HCT116 (cell line): ENCODE measurements at regions not wholly inside any gene's neighbourhood (a gene's known extent, or its start where the extent isn't known, plus 50 kb on each side); places are given as distances from the start of the nearest gene placed in this dataset.

ENCODE experiments used
- ATAC-seq: fragments of 200-7000 bp; cut with Tn5 transposase; 2 replicates; pipeline ENCODE4 v1.9.1; 2020; ENCODE audit warnings: mild to moderate bottlenecking, moderate library complexity
- BruUV-seq: library from RNA; stranded (reverse); fragments of 400-500 nt; replicated peaks from 2 replicates; lab custom pipeline; 2021; lab: Mats Ljungman, UMichigan
- CTCF ChIA-PET: fragments of 300-600 bp; sonication (Branson Sonifier 250); formaldehyde crosslinking; loops from one replicate; lab custom pipeline; 2021; ENCODE audit warnings: antibody characterized with exemption; lab: Charles Lee
- POLR2A ChIA-PET: fragments of 300-600, 350-600 bp; sonication (Branson Sonifier 250); formaldehyde crosslinking; loops from one replicate; lab custom pipeline; 2021; ENCODE audit warnings: antibody characterized with exemption; lab: Charles Lee
- RAD21 ChIA-PET, 2 experiments: fragments of 300-600 bp; sonication (Branson Sonifier 250); formaldehyde crosslinking; loops; one replicate each; lab custom pipeline; 2023; ENCODE audit warnings: low total read pairs in 2 of 2; ENCODE audit not compliant: uncharacterized antibody in 2 of 2, unreplicated experiment in 2 of 2, low non-redundant PET in 1 of 2; lab: Charles Lee
- DNase-seq: peaks from one replicate; pipeline ENCODE4 v3.0.0-alpha.2; 2010; ENCODE audit warnings: low read depth, low spot score
- H2AFZ ChIP-seq: fragments of 200-600 bp; shearing (Covaris generic), sonication (generic); 2 replicates; pipeline ENCODE4 v1.6.1; 2017; ENCODE audit warnings: low read depth, mixed run types, mixed read lengths, antibody characterized with exemption, low read length; ENCODE audit not compliant: poor library complexity, severe bottlenecking
- H3K27ac ChIP-seq: 2 replicates; pipeline ENCODE4 v1.5.1; 2012; ENCODE audit warnings: low read depth, low read length
- H3K27me3 ChIP-seq: fragments of 200-600 bp; sonication (generic); 2 replicates; pipeline ENCODE4 v1.6.1; 2016; ENCODE audit warnings: mixed run types, low read length, mixed read lengths; ENCODE audit not compliant: insufficient read depth
- H3K36me3 ChIP-seq, 2 experiments: fragments of 200-500 bp in 1 of 2; fragments of 200-600 bp in 1 of 2; sonication (Bioruptor generic) in 1 of 2; sonication (generic) in 1 of 2; 2 replicates each; pipeline versions ENCODE4 v1.5.1 to v1.6.1; 2014 to 2016; ENCODE audit warnings: low read length in 2 of 2, inconsistent platforms in 1 of 2, mixed read lengths in 1 of 2, mixed run types in 1 of 2; ENCODE audit not compliant: insufficient read depth in 2 of 2, control insufficient read depth in 1 of 2
- H3K4me1 ChIP-seq, 2 experiments: fragments of 200-600 bp in 1 of 2; sonication (generic) in 1 of 2; 2 replicates each; pipeline versions ENCODE4 v1.5.1 to v1.6.1; 2012 to 2017; ENCODE audit warnings: low read length in 2 of 2, inconsistent platforms in 1 of 2, mild to moderate bottlenecking in 1 of 2, mixed read lengths in 1 of 2, mixed run types in 1 of 2, moderate library complexity in 1 of 2; ENCODE audit not compliant: insufficient read depth in 2 of 2, control insufficient read depth in 1 of 2
- H3K4me2 ChIP-seq: fragments of 200-600 bp; sonication (generic); 2 replicates; pipeline ENCODE4 v1.6.1; 2017; ENCODE audit warnings: mixed run types, low read length, mixed read lengths
- H3K4me3 ChIP-seq, 2 experiments: fragments of 200-600 bp in 1 of 2; sonication (generic) in 1 of 2; replicated peaks in 1 of 2; 2 replicates each; pipeline ENCODE4 v1.5.1; 2011 to 2016; ENCODE audit warnings: low read length in 2 of 2, control low read depth in 1 of 2, low read depth in 1 of 2, mild to moderate bottlenecking in 1 of 2, mixed read lengths in 1 of 2, mixed run types in 1 of 2
- H3K79me2 ChIP-seq: fragments of 200-600 bp; sonication (generic); 2 replicates; pipeline ENCODE4 v1.6.1; 2017; ENCODE audit warnings: mild to moderate bottlenecking, mixed run types, low read length, moderate library complexity, mixed read lengths; ENCODE audit not compliant: insufficient read depth
- H3K9ac ChIP-seq: fragments of 200-600 bp; sonication (generic); 2 replicates; pipeline ENCODE4 v1.6.1; 2016; ENCODE audit warnings: low read length, mixed read lengths
- H3K9me2 ChIP-seq: fragments of 200-600 bp; sonication (generic), shearing (Covaris generic); 2 replicates; pipeline ENCODE4 v1.6.1; 2017; ENCODE audit warnings: mixed run types, mild to moderate bottlenecking, moderate library complexity; ENCODE audit not compliant: insufficient read depth
- H3K9me3 ChIP-seq, 2 experiments: fragments of 200-500 bp in 1 of 2; fragments of 200-600 bp in 1 of 2; sonication (Bioruptor generic) in 1 of 2; sonication (generic) in 1 of 2; 2 replicates each; pipeline ENCODE4 v1.6.1; 2014 to 2017; ENCODE audit warnings: low read length in 2 of 2, mixed read lengths in 2 of 2, inconsistent platforms in 1 of 2, low read depth in 1 of 2, mild to moderate bottlenecking in 1 of 2, mixed run types in 1 of 2, moderate library complexity in 1 of 2; ENCODE audit not compliant: control insufficient read depth in 1 of 2, insufficient read depth in 1 of 2
- H4K20me1 ChIP-seq: fragments of 200-600 bp; sonication (generic), shearing (Covaris generic); 2 replicates; pipeline ENCODE4 v1.6.1; 2017; ENCODE audit warnings: mixed run types, mild to moderate bottlenecking, moderate library complexity; ENCODE audit not compliant: insufficient read depth
- CEBPB ChIP-seq: IDR thresholded peaks from 2 replicates; pipeline ENCODE4 v1.6.1; 2012; ENCODE audit warnings: low read depth
- EGR1 ChIP-seq: IDR thresholded peaks from 2 replicates; pipeline ENCODE4 v1.6.1; 2012; ENCODE audit warnings: low read depth
- ELF1 ChIP-seq: IDR thresholded peaks from 2 replicates; pipeline ENCODE4 v1.6.1; 2012; ENCODE audit warnings: low read depth, borderline replicate concordance
- EZH2 ChIP-seq: fragments of 200-600 bp; sonication (generic); IDR thresholded peaks from 2 replicates; pipeline ENCODE4 v1.6.1; 2017; ENCODE audit warnings: antibody characterized with exemption, mixed run types
- EZH2phosphoT487 ChIP-seq: fragments of 200-600 bp; IDR thresholded peaks from 2 replicates; pipeline ENCODE4 v1.6.1; 2018; ENCODE audit warnings: antibody characterized with exemption, borderline replicate concordance
- FOSL1 ChIP-seq: IDR thresholded peaks from 2 replicates; pipeline ENCODE4 v1.6.1; 2012; ENCODE audit warnings: low read depth
- JUND ChIP-seq: IDR thresholded peaks from 2 replicates; pipeline ENCODE4 v1.6.1; 2012
- MAX ChIP-seq: IDR thresholded peaks from 2 replicates; pipeline ENCODE4 v1.6.1; 2012
- POLR2A ChIP-seq: IDR thresholded peaks from 2 replicates; pipeline ENCODE4 v1.7.0; 2011; ENCODE audit warnings: borderline replicate concordance; ENCODE audit not compliant: insufficient read depth, insufficient read length; ENCODE audit errors: extremely low read depth
- POLR2AphosphoS5 ChIP-seq: IDR thresholded peaks from 2 replicates; pipeline ENCODE4 v1.6.1; 2011; ENCODE audit warnings: mild to moderate bottlenecking, low read depth, low read length, moderate library complexity
- RAD21 ChIP-seq: IDR thresholded peaks from 2 replicates; pipeline ENCODE4 v1.6.1; 2012; ENCODE audit warnings: low read depth, mild to moderate bottlenecking
- SIN3A ChIP-seq: IDR thresholded peaks from 2 replicates; pipeline ENCODE4 v1.6.1; 2012; ENCODE audit warnings: low read depth
- SP1 ChIP-seq: IDR thresholded peaks from 2 replicates; pipeline ENCODE4 v1.6.1; 2012; ENCODE audit warnings: low read depth
- TCF7L2 ChIP-seq: IDR thresholded peaks from 2 replicates; pipeline ENCODE4 v1.7.0; 2011; ENCODE audit warnings: borderline replicate concordance, inconsistent platforms; ENCODE audit not compliant: insufficient read depth, insufficient read length; ENCODE audit errors: extremely low read depth
- YY1 ChIP-seq: IDR thresholded peaks from 2 replicates; pipeline ENCODE4 v1.6.1; 2011; ENCODE audit warnings: low read length, low read depth, moderate library complexity, mild to moderate bottlenecking; ENCODE audit not compliant: insufficient replicate concordance; ENCODE audit errors: extremely low read depth
- ZFX ChIP-seq: fragments of 450-650 bp; IDR thresholded peaks from 2 replicates; pipeline ENCODE4 v1.6.1; 2017
- ZNF274 ChIP-seq: fragments of 200-500 bp; sonication (Bioruptor generic); IDR thresholded peaks from 2 replicates; pipeline ENCODE4 v1.6.1; 2014; ENCODE audit warnings: mild to moderate bottlenecking, low read depth, low read length, inconsistent platforms
- intact Hi-C: fragments of 100-400 bp; cut with micrococcal nuclease; formaldehyde crosslinking; loops from 2 replicates; pipeline ENCODE4 v1.10.0; 2022
- TF ChIP-seq, protein P1 (sequence below): IDR thresholded peaks from 2 replicates; pipeline ENCODE4 v1.6.1; 2012; ENCODE audit warnings: low read depth
- TF ChIP-seq, protein P2 (sequence below), 3 experiments: fragments of 200-600 bp in 1 of 3; sonication (generic) in 1 of 3; IDR thresholded peaks in 2 of 3; conservative IDR thresholded peaks in 1 of 3; 2 replicates each; pipeline ENCODE4 v1.5.1; 2012 to 2017; ENCODE audit warnings: low read depth in 2 of 3, low read length in 2 of 3, antibody characterized with exemption in 1 of 3, borderline replicate concordance in 1 of 3, control low read depth in 1 of 3, mild to moderate bottlenecking in 1 of 3, mixed read lengths in 1 of 3, mixed run types in 1 of 3, moderate library complexity in 1 of 3; ENCODE audit not compliant: insufficient read depth in 1 of 3
- TF ChIP-seq, protein P3 (sequence below): IDR thresholded peaks from 2 replicates; pipeline ENCODE4 v1.6.1; 2012

DNA sequence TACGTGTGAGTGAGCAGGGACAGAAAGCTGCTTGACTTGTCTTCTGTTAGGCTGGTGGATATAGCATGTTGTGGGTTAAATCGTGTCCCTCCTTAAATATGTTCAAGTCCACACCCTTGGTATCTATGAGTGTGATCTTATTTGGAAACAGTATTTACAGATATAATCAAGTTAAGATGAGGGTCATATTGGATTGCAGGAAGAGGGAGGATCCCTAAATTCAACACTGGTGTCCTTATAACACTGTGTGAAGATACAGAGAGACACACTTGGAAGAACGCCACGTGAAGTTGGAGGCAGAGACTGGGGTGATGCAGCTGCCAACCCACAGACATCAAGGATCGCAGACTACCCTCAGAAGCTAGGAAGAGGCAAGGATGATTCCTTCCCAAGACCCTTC is 275.2 kb upstream of the SSTR1 start:
- H3K4me3 ChIP-seq, result no peak overlapping the region
- no peaks in the 10 kb centered on the region for H3K79me2 ChIP-seq
- no peaks in the 10 kb centered on the region for H3K36me3 ChIP-seq
- H2AFZ ChIP-seq, result no peak overlapping the region
- ATAC-seq (no peak), DNase-seq (no peak)
- POLR2A ChIA-PET, result no interaction called here
- no peak overlapping the region for H3K27ac ChIP-seq
- no peaks in the 10 kb centered on the region for H3K9me2 ChIP-seq
- BruUV-seq, result no TSS peak
- H3K9ac ChIP-seq, result no peak overlapping the region
- no peak overlapping the region for H3K4me2 ChIP-seq
- RAD21 ChIA-PET, result no interaction called here
- H3K27me3 ChIP-seq, result peaks cover 6% of the 10 kb centered on the region; the same call in 1 of the 2 replicates
- intact Hi-C loops, result no loop called here
- no peaks in the 10 kb centered on the region for H4K20me1 ChIP-seq
- no peaks in the 10 kb centered on the region for H3K4me1 ChIP-seq
- CTCF ChIA-PET, result no interaction called here
- no peaks in the 10 kb centered on the region for H3K9me3 ChIP-seq
- no peak for TF ChIP-seq EZH2phosphoT487
- TF ChIP-seq, protein P1, sequence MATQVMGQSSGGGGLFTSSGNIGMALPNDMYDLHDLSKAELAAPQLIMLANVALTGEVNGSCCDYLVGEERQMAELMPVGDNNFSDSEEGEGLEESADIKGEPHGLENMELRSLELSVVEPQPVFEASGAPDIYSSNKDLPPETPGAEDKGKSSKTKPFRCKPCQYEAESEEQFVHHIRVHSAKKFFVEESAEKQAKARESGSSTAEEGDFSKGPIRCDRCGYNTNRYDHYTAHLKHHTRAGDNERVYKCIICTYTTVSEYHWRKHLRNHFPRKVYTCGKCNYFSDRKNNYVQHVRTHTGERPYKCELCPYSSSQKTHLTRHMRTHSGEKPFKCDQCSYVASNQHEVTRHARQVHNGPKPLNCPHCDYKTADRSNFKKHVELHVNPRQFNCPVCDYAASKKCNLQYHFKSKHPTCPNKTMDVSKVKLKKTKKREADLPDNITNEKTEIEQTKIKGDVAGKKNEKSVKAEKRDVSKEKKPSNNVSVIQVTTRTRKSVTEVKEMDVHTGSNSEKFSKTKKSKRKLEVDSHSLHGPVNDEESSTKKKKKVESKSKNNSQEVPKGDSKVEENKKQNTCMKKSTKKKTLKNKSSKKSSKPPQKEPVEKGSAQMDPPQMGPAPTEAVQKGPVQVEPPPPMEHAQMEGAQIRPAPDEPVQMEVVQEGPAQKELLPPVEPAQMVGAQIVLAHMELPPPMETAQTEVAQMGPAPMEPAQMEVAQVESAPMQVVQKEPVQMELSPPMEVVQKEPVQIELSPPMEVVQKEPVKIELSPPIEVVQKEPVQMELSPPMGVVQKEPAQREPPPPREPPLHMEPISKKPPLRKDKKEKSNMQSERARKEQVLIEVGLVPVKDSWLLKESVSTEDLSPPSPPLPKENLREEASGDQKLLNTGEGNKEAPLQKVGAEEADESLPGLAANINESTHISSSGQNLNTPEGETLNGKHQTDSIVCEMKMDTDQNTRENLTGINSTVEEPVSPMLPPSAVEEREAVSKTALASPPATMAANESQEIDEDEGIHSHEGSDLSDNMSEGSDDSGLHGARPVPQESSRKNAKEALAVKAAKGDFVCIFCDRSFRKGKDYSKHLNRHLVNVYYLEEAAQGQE, result no peak
- TF ChIP-seq, protein P2, sequence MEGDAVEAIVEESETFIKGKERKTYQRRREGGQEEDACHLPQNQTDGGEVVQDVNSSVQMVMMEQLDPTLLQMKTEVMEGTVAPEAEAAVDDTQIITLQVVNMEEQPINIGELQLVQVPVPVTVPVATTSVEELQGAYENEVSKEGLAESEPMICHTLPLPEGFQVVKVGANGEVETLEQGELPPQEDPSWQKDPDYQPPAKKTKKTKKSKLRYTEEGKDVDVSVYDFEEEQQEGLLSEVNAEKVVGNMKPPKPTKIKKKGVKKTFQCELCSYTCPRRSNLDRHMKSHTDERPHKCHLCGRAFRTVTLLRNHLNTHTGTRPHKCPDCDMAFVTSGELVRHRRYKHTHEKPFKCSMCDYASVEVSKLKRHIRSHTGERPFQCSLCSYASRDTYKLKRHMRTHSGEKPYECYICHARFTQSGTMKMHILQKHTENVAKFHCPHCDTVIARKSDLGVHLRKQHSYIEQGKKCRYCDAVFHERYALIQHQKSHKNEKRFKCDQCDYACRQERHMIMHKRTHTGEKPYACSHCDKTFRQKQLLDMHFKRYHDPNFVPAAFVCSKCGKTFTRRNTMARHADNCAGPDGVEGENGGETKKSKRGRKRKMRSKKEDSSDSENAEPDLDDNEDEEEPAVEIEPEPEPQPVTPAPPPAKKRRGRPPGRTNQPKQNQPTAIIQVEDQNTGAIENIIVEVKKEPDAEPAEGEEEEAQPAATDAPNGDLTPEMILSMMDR (IDR thresholded peaks at IDR 0.05 in 2 of 3, conservative IDR thresholded peaks at IDR 0.05 in 1 of 3; ENCODE audit: borderline replicate concordance in 1 of 3, insufficient read depth in 1 of 3, low read depth in 2 of 3, low read length in 2 of 3), result no peak
- TF ChIP-seq POLR2AphosphoS5, result no peak
- no peak for TF ChIP-seq JUND
- no peak for TF ChIP-seq SP1
- no peak for TF ChIP-seq FOSL1
- TF ChIP-seq TCF7L2, result no peak
- TF ChIP-seq MAX, result no peak
- no peak for TF ChIP-seq EGR1
- TF ChIP-seq ZNF274, result no peak
- TF ChIP-seq SIN3A, result no peak
- TF ChIP-seq YY1, result no peak
- TF ChIP-seq EZH2, result no peak
- no peak for TF ChIP-seq ZFX
- no peak for TF ChIP-seq ELF1
- TF ChIP-seq POLR2A, result no peak
- TF ChIP-seq, protein P3, sequence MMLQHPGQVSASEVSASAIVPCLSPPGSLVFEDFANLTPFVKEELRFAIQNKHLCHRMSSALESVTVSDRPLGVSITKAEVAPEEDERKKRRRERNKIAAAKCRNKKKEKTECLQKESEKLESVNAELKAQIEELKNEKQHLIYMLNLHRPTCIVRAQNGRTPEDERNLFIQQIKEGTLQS, result no peak
- no peak for TF ChIP-seq CEBPB
- TF ChIP-seq RAD21, result no peak
